ENCODE measurements at regions not wholly inside any gene's neighbourhood (a gene's known extent, or its start where the extent isn't known, plus 50 kb on each side); places are given as distances from the start of the nearest gene placed in this dataset.

GRCh38 chr2:113376913-113377445, 60.5 kb upstream of the ZNG1B start:
- ChIA-PET POLR2A (ENCODE audit: partially characterized antibody) (no interaction called here), CTCF (ENCODE audit: partially characterized antibody) (interaction anchor here (0.9 to 2.1 kb wide), 7 partner anchors 8 to 218 kb away, joined by 3 to 7 read pairs (median 3); no protein-coding TSS in a partner anchor)
- Histone ChIP-seq H3K4ac (replicated peaks; ENCODE audit: insufficient read length, low read depth, low read length) (no peak overlapping the region), H4K8ac (ENCODE audit: extremely low read depth, insufficient read depth, low read length) (no peak overlapping the region), H3K27ac (ENCODE audit: low read depth, low read length) (no peak overlapping the region), H3K4me2 (ENCODE audit: insufficient read depth in 1 of 2, low read depth in 2 of 2, low read length in 2 of 2) (no peak overlapping the region), H3K9me3 (ENCODE audit: insufficient read depth in 2 of 2, low read depth in 1 of 2, low read length in 1 of 2) (no peaks in the 10 kb centered on the region), H3K23me2 (ENCODE audit: low read depth, low read length) (no peaks in the 10 kb centered on the region), H3K56ac (replicated peaks; ENCODE audit: insufficient read length, low read depth, low read length) (no peak overlapping the region), H3K14ac (ENCODE audit: insufficient read length) (no peak overlapping the region), H2BK15ac (ENCODE audit: low read length) (no peak overlapping the region), H4K20me1 (replicated peaks in 1 of 2; ENCODE audit: control insufficient read depth in 1 of 2, insufficient read depth in 2 of 2, low read length in 2 of 2) (no peaks in the 10 kb centered on the region), H3K18ac (ENCODE audit: extremely low read depth, low read length) (no peak overlapping the region), H2AK5ac (ENCODE audit: low read depth, low read length) (no peak overlapping the region), H2BK12ac (ENCODE audit: low read depth, low read length) (no peak overlapping the region), H3K23ac (ENCODE audit: insufficient read length) (no peak overlapping the region), H2BK20ac (ENCODE audit: low read length) (no peak overlapping the region), H3K79me1 (ENCODE audit: low read depth, low read length) (no peaks in the 10 kb centered on the region), H3K27me3 (replicated peaks in 1 of 4; ENCODE audit: control insufficient read depth in 3 of 4, extremely low read depth in 1 of 4, insufficient read depth in 3 of 4, low read length in 3 of 4) (no peaks in the 10 kb centered on the region), H2BK120ac (replicated peaks; ENCODE audit: low read depth, low read length) (no peak overlapping the region), H2AFZ (ENCODE audit: low read length) (no peak overlapping the region), H2BK5ac (ENCODE audit: low read depth, low read length) (no peak overlapping the region), H3K4me1 (replicated peaks in 1 of 4; ENCODE audit: control insufficient read depth in 3 of 4, insufficient read depth in 4 of 4, low read length in 3 of 4) (no peaks in the 10 kb centered on the region), H4K5ac (ENCODE audit: insufficient read length, low read depth, low read length) (no peak overlapping the region), H3K36me3 (ENCODE audit: control insufficient read depth in 2 of 4, insufficient read depth in 4 of 4, low read length in 3 of 4) (no peaks in the 10 kb centered on the region), H4K91ac (replicated peaks; ENCODE audit: insufficient read length, low read length) (no peak overlapping the region), H3K4me3 (ENCODE audit: extremely low read depth in 1 of 4, insufficient read depth in 2 of 4, low read depth in 3 of 4, low read length in 4 of 4) (no peak overlapping the region), H3K9ac (replicated peaks in 1 of 4; ENCODE audit: extremely low read depth in 1 of 4, low read depth in 3 of 4, low read length in 3 of 4) (no peak overlapping the region), H3K79me2 (ENCODE audit: control insufficient read depth in 1 of 2, insufficient read depth in 2 of 2, low read length in 2 of 2) (no peaks in the 10 kb centered on the region)
- DNase-seq (ENCODE audit: low read depth in 1 of 2, low spot score in 2 of 2): no peak
- no peak for FAIRE-seq
- 96% methylated on average over 3 of the region's 3 CpGs; no CpG with 5 or more reads in 1 of the 2 experiments for WGBS, 2 experiments (ENCODE audit: extremely low coverage in 1 of 2, insufficient coverage in 1 of 2, insufficient read length in 1 of 2, insufficient replicate concordance in 2 of 2, low coverage in 1 of 2, low lambda C conversion rate in 2 of 2, missing lambda C conversion rate in 1 of 2)
- no peak for TF ChIP-seq NRF1 (IDR thresholded peaks at IDR 0.05; ENCODE audit: low read depth, low read length)
- no peak for TF ChIP-seq USF2 (IDR thresholded peaks at IDR 0.05; ENCODE audit: low read length)
- TF ChIP-seq POU5F1 (IDR thresholded peaks at IDR 0.05; ENCODE audit: low read depth, low read length): no peak
- TF ChIP-seq CHD1 (IDR thresholded peaks at IDR 0.05; ENCODE audit: low read depth, low read length): no peak
- TF ChIP-seq RBBP5 (IDR thresholded peaks at IDR 0.05; ENCODE audit: borderline replicate concordance, low read depth, low read length): no peak
- TF ChIP-seq CHD2 (IDR thresholded peaks at IDR 0.05; ENCODE audit: low read length): no peak
- no peak for TF ChIP-seq POLR2AphosphoS5 (IDR thresholded peaks at IDR 0.05; ENCODE audit: low read depth, low read length)
- TF ChIP-seq EGR1 (IDR thresholded peaks at IDR 0.05; ENCODE audit: borderline replicate concordance, low read depth, low read length): no peak
- TF ChIP-seq SP1 (IDR thresholded peaks at IDR 0.05; ENCODE audit: low read depth, low read length): no peak
- TF ChIP-seq CREB1 (IDR thresholded peaks at IDR 0.05): no peak
- no peak for TF ChIP-seq MAX (IDR thresholded peaks at IDR 0.05)
- TF ChIP-seq ZNF274 (IDR thresholded peaks at IDR 0.05; ENCODE audit: borderline replicate concordance, extremely low read depth, low read length): no peak
- TF ChIP-seq SRF (IDR thresholded peaks at IDR 0.05; ENCODE audit: low read depth, low read length): no peak
- TF ChIP-seq FOSL1 (IDR thresholded peaks at IDR 0.05; ENCODE audit: insufficient read depth, low read depth, low read length): no peak
- no peak for TF ChIP-seq CTBP2 (IDR thresholded peaks at IDR 0.05; ENCODE audit: borderline replicate concordance, insufficient read depth, insufficient read length, low read length)
